ENCODE measurements at regions not wholly inside any gene's neighbourhood (a gene's known extent, or its start where the extent isn't known, plus 50 kb on each side); places are given as distances from the start of the nearest gene placed in this dataset.

DNA sequence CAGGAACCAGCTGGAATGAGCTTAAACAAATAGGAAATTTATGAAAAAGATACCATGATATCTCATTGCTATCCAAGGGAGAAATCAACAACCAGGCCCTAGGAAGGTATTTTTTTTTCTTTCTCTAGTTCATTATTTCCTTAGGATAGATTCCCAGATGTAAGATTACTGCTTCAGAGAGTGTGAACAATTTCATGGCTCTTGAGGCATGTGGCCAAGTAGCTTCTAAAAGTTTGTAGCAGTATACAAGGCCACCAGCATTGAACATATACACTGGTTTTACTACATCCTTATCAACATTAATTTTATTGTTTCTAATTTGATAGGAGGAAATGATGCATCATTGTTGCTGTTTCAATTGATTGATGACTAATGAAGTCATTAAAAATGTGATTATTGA is 201.2 kb downstream of the SREK1 start:
- Histone ChIP-seq H3K36me3 (ENCODE audit: control insufficient read depth, insufficient read depth, low read length) (no peaks in the 10 kb centered on the region), H3K27me3 (ENCODE audit: control insufficient read depth, insufficient read depth, low read length) (no peaks in the 10 kb centered on the region), H3K4me3 (ENCODE audit: low read depth, low read length) (no peak overlapping the region)
- no peak for DNase-seq (ENCODE audit: low read depth)
- ChIA-PET CTCF (interaction anchor here (0.9 to 1.9 kb wide), 2 partner anchors 12 to 40 kb away, joined by 4 to 8 read pairs; no protein-coding TSS in a partner anchor), POLR2A (no interaction called here)
- TF ChIP-seq CTCF (IDR thresholded peaks at IDR 0.05; ENCODE audit: insufficient read depth, low read depth, low read length) = no peak

DNA sequence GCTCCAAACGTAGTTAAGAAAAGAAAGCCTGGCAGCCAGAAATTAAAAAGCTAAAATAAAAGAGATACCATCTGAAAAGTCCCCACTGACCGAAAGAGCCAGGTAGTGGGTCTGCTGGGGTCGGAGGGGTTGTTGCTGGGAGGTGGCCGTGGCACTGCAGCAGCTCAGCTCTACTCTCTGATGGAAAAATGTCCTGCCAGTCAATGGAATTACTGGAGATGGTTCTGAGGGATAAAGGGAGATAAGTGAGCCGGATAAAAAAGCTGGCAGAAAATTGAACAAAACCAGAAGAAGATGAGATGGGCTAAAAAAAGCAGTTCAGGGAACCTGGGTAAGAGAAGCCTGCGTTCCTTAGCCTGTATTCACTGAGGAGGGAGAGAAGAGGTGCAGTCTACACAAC is 202.8 kb downstream of the SREK1 start:
- ChIA-PET CTCF (no interaction called here), POLR2A (no interaction called here)
- no peak for DNase-seq (ENCODE audit: low read depth)
- H3K4me3 ChIP-seq (ENCODE audit: low read depth, low read length) = no peak overlapping the region
- H3K27me3 ChIP-seq (ENCODE audit: control insufficient read depth, insufficient read depth, low read length) = no peaks in the 10 kb centered on the region; the same call in 1 of the 2 replicates
- TF ChIP-seq CTCF (IDR thresholded peaks at IDR 0.05; ENCODE audit: insufficient read depth, low read depth, low read length) = no peak
- H3K36me3 ChIP-seq (ENCODE audit: control insufficient read depth, insufficient read depth, low read length) = no peaks in the 10 kb centered on the region

- no peak for DNase-seq (ENCODE audit: low read depth)
- Histone ChIP-seq H3K36me3 (ENCODE audit: control insufficient read depth, insufficient read depth, low read length) (no peaks in the 10 kb centered on the region), H3K4me3 (ENCODE audit: low read depth, low read length) (no peak overlapping the region), H3K27me3 (ENCODE audit: control insufficient read depth, insufficient read depth, low read length) (no peaks in the 10 kb centered on the region; the same call in 1 of the 2 replicates)
- ChIA-PET POLR2A (no interaction called here), CTCF (interaction anchor here (1.0 to 1.2 kb wide), 2 partner anchors 41 to 42 kb away, joined by 3 read pairs; no protein-coding TSS in a partner anchor)
- TF ChIP-seq CTCF (IDR thresholded peaks at IDR 0.05; ENCODE audit: insufficient read depth, low read depth, low read length) = no peak
Measured at GRCh38 chr5:66348387-66349125, 204.5 kb downstream of the SREK1 start.

GRCh38 chr5:66351813-66352212 is 207.7 kb downstream of the SREK1 start:
- Histone ChIP-seq H3K36me3 (ENCODE audit: control insufficient read depth, insufficient read depth, low read length) (no peaks in the 10 kb centered on the region), H3K27me3 (ENCODE audit: control insufficient read depth, insufficient read depth, low read length) (no peaks in the 10 kb centered on the region; the same call in 1 of the 2 replicates), H3K4me3 (ENCODE audit: low read depth, low read length) (no peak overlapping the region)
- no peak for DNase-seq (ENCODE audit: low read depth)
- POLR2A ChIA-PET = no interaction called here
- TF ChIP-seq CTCF (IDR thresholded peaks at IDR 0.05; ENCODE audit: insufficient read depth, low read depth, low read length) = no peak
- CTCF ChIA-PET = no interaction called here

GRCh38 chr5:66353186-66353585 is 209.1 kb downstream of the SREK1 start:
- no peaks in the 10 kb centered on the region; the same call in 1 of the 2 replicates for H3K27me3 ChIP-seq (ENCODE audit: control insufficient read depth, insufficient read depth, low read length)
- H3K36me3 ChIP-seq (ENCODE audit: control insufficient read depth, insufficient read depth, low read length) = no peaks in the 10 kb centered on the region
- ChIA-PET CTCF (no interaction called here), POLR2A (no interaction called here)
- no peak for DNase-seq (ENCODE audit: low read depth)
- no peak for TF ChIP-seq CTCF (IDR thresholded peaks at IDR 0.05; ENCODE audit: insufficient read depth, low read depth, low read length)
- no peak overlapping the region for H3K4me3 ChIP-seq (ENCODE audit: low read depth, low read length)

All from BJ (cell line).